Endothelial cell of hepatic sinusoid (primary cell): ENCODE measurements at regions not wholly inside any gene's neighbourhood (a gene's known extent, or its start where the extent isn't known, plus 50 kb on each side); places are given as distances from the start of the nearest gene placed in this dataset.
"Not testable (repeated sequence)": the region's sequence is repeated elsewhere in the genome, so short reads cannot be mapped to it uniquely, and the experiment has no call there.

ENCODE experiments used
- in situ Hi-C: cut with HindIII; loops from 2 replicates; pipeline ENCODE4 v1.10.0; 2017; ENCODE audit warnings: low sequenced_read_pairs

- in situ Hi-C loops = no loop called here
Observed at GRCh38 chr18:30713299-30713698, 329.2 kb downstream of the DSC3 start.

GRCh38 chr18:30712383-30712782 is 330.2 kb downstream of the DSC3 start:
- in situ Hi-C loops = no loop called here

- in situ Hi-C loops = no loop called here
Observed at GRCh38 chr18:30709595-30709994, 332.9 kb downstream of the DSC3 start.

GRCh38 chr18:30705943-30706342 is 336.6 kb downstream of the DSC3 start:
- in situ Hi-C loops = no loop called here

- in situ Hi-C loops = no loop called here
Observed at GRCh38 chr18:30698571-30698970, 344.0 kb downstream of the DSC3 start.

- in situ Hi-C loops = no loop called here
Observed at GRCh38 chr18:30696201-30696600, 346.3 kb downstream of the DSC3 start.

- in situ Hi-C loops = no loop called here
Observed at GRCh38 chr18:30694773-30695172, 347.8 kb downstream of the DSC3 start.

GRCh38 chr18:30689216-30689615 is 353.3 kb downstream of the DSC3 start:
- in situ Hi-C loops = no loop called here

GRCh38 chr18:30687501-30687900 is 355.0 kb downstream of the DSC3 start:
- in situ Hi-C loops = no loop called here

- in situ Hi-C loops = no loop called here
Observed at GRCh38 chr18:30684825-30685481, 357.6 kb downstream of the DSC3 start.

- in situ Hi-C loops = no loop called here
Observed at GRCh38 chr18:30683836-30684235, 358.7 kb downstream of the DSC3 start.

- in situ Hi-C loops = no loop called here
Observed at GRCh38 chr18:30682672-30683071, 359.9 kb downstream of the DSC3 start.

GRCh38 chr18:30679285-30679930 is 363.1 kb downstream of the DSC3 start:
- in situ Hi-C loops = no loop called here

- in situ Hi-C loops = not testable (repeated sequence)
Observed at GRCh38 chr18:30677813-30678212, 364.7 kb downstream of the DSC3 start.

- in situ Hi-C loops = no loop called here
Observed at GRCh38 chr18:30676053-30676480, 366.5 kb downstream of the DSC3 start.

GRCh38 chr18:30675493-30675892 is 367.0 kb downstream of the DSC3 start:
- in situ Hi-C loops = no loop called here

- in situ Hi-C loops = no loop called here
Observed at GRCh38 chr18:30675072-30675471, 367.5 kb downstream of the DSC3 start.

- in situ Hi-C loops = no loop called here
Observed at GRCh38 chr18:30674596-30674995, 367.9 kb downstream of the DSC3 start.

- in situ Hi-C loops = not testable (repeated sequence)
Observed at GRCh38 chr18:30672439-30672838, 370.1 kb downstream of the DSC3 start.

GRCh38 chr18:30658306-30658705 is 384.2 kb downstream of the DSC3 start:
- in situ Hi-C loops = no loop called here

GRCh38 chr18:30652387-30652786 is 390.2 kb downstream of the DSC3 start:
- in situ Hi-C loops = no loop called here

- in situ Hi-C loops = no loop called here
Observed at GRCh38 chr18:30650499-30650898, 392.0 kb downstream of the DSC3 start.

GRCh38 chr18:30644158-30644557 is 398.4 kb downstream of the DSC3 start:
- in situ Hi-C loops = no loop called here
